Mesothelial cell of epicardium (in vitro differentiated cells): ENCODE measurements at regions not wholly inside any gene's neighbourhood (a gene's known extent, or its start where the extent isn't known, plus 50 kb on each side); places are given as distances from the start of the nearest gene placed in this dataset.

ENCODE experiments used
- DNase-seq, 2 experiments: peaks; one replicate each; pipeline ENCODE4 v3.0.0; 2021; ENCODE audit warnings: low spot score in 2 of 2; ENCODE audit not compliant: unreplicated experiment in 2 of 2
- H3K27ac Mint-ChIP-seq: 2 replicates; pipeline ENCODE4 v1.8.0; 2021; ENCODE audit warnings: mixed read lengths
- H3K27me3 Mint-ChIP-seq: 2 replicates; pipeline ENCODE4 v1.8.0; 2021; ENCODE audit warnings: low read depth, mixed read lengths
- H3K36me3 Mint-ChIP-seq: 2 replicates; pipeline ENCODE4 v1.8.0; 2021; ENCODE audit warnings: mixed read lengths
- H3K4me1 Mint-ChIP-seq: 2 replicates; pipeline ENCODE4 v1.8.0; 2021; ENCODE audit warnings: mixed read lengths
- H3K4me3 Mint-ChIP-seq: 2 replicates; pipeline ENCODE4 v1.8.0; 2021; ENCODE audit warnings: mild to moderate bottlenecking, moderate library complexity, mixed read lengths
- H3K9me3 Mint-ChIP-seq: 2 replicates; pipeline ENCODE4 v1.8.0; 2021; ENCODE audit warnings: mixed read lengths
- CTCF ChIP-seq: fragments of 200-600 bp; sonication (generic); IDR thresholded peaks from one replicate; pipeline ENCODE4 v1.5.0; 2021; ENCODE audit warnings: antibody characterized with exemption; ENCODE audit not compliant: unreplicated experiment

GRCh38 chr11:41895081-41895480 lies 435.6 kb upstream of the LRRC4C start:
- TF ChIP-seq CTCF = no peak
- Mint-ChIP-seq H3K36me3 (no peaks in the 10 kb centered on the region), H3K4me3 (no peak overlapping the region), H3K4me1 (no peaks in the 10 kb centered on the region), H3K27ac (no peak overlapping the region), H3K9me3 (peaks cover 4% of the 10 kb centered on the region), H3K27me3 (no peaks in the 10 kb centered on the region)
- DNase-seq = no peak

DNA sequence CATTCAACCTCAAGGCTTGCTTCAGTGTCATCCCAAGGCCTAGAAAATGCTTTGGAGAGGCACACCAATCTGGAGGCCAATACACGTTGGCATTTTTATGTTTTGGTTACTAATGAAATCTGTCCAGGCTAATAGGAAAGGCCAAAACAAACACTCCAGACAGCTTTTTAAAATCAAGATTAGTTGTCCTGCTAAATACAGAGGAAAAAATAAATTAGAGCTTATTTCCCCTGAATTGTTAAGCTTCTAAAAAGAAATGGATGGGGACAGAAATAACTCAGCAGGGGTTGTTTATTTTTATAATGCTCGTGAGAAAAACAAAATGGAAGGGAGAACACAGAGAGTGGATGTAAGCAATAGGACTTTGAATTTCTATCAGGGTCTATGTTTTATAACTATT lies 438.5 kb upstream of the LRRC4C start:
- Mint-ChIP-seq H3K9me3 (peaks cover 12% of the 10 kb centered on the region), H3K4me1 (no peaks in the 10 kb centered on the region), H3K27ac (no peak overlapping the region), H3K27me3 (no peaks in the 10 kb centered on the region), H3K4me3 (no peak overlapping the region), H3K36me3 (no peaks in the 10 kb centered on the region)
- DNase-seq = no peak
- TF ChIP-seq CTCF = no peak

GRCh38 chr11:41917900-41918299 lies 458.4 kb upstream of the LRRC4C start:
- no peak for DNase-seq
- no peaks in the 10 kb centered on the region for H3K27me3 Mint-ChIP-seq
- peaks cover 39% of the 10 kb centered on the region for H3K9me3 Mint-ChIP-seq
- H3K27ac Mint-ChIP-seq = no peak overlapping the region
- H3K36me3 Mint-ChIP-seq = no peaks in the 10 kb centered on the region
- no peak for TF ChIP-seq CTCF
- no peaks in the 10 kb centered on the region for H3K4me1 Mint-ChIP-seq
- H3K4me3 Mint-ChIP-seq = no peak overlapping the region

DNA sequence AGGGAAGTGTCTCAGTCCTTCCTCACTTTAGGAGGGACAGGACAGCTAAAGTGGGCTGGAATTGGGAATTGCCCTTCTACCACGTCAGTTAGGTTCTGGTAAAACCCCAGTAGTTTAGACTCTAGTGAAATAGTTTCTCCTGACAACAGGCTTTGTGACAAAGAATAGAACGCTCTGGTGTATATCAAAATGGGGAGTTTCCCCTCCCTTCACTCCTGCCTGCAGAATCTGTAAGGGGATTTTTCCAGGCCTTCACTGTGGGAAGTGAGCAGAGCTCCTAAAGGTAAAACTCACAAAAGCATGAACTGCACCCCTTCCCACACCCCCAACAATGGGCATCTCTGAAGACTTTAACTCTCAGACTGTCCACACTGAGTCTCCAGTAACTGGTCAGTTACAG lies 460.9 kb upstream of the LRRC4C start:
- H3K27ac Mint-ChIP-seq = no peak overlapping the region
- H3K4me1 Mint-ChIP-seq = no peaks in the 10 kb centered on the region
- H3K36me3 Mint-ChIP-seq = no peaks in the 10 kb centered on the region
- peaks cover 19% of the 10 kb centered on the region for H3K9me3 Mint-ChIP-seq
- TF ChIP-seq CTCF = no peak
- no peak overlapping the region for H3K4me3 Mint-ChIP-seq
- DNase-seq = no peak
- H3K27me3 Mint-ChIP-seq = no peaks in the 10 kb centered on the region

GRCh38 chr11:41921746-41922390 lies 462.4 kb upstream of the LRRC4C start:
- no peaks in the 10 kb centered on the region for H3K36me3 Mint-ChIP-seq
- H3K9me3 Mint-ChIP-seq = peaks cover 13% of the 10 kb centered on the region
- no peaks in the 10 kb centered on the region for H3K4me1 Mint-ChIP-seq
- TF ChIP-seq CTCF = no peak
- H3K4me3 Mint-ChIP-seq = no peak overlapping the region
- no peak for DNase-seq
- no peaks in the 10 kb centered on the region for H3K27me3 Mint-ChIP-seq
- H3K27ac Mint-ChIP-seq = no peak overlapping the region

DNA sequence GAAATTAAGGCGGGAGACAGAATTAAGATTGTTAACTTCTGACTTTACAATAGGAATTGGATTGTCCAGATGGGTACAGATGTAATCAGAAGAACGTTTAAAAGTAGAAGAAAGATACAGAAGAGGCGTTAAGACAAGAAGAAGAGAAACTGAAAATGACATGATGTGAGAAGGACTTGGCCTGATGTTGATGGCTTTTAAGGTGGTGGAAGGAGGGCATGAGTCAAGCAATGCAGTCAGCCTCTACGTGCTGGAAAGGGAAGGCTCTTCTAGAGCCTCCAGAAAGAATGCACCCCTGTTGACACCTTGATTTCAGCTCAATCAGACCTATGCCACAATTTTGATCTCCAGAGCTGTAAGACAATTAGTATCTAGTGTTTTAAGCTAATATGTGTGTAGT lies 466.9 kb upstream of the LRRC4C start:
- Mint-ChIP-seq H3K36me3 (no peaks in the 10 kb centered on the region), H3K9me3 (no peaks in the 10 kb centered on the region), H3K27ac (no peak overlapping the region), H3K27me3 (peaks cover 2% of the 10 kb centered on the region), H3K4me3 (no peak overlapping the region), H3K4me1 (no peaks in the 10 kb centered on the region)
- TF ChIP-seq CTCF = no peak
- DNase-seq = no peak
